OCI-LY3 (cell line): ENCODE measurements at regions not wholly inside any gene's neighbourhood (a gene's known extent, or its start where the extent isn't known, plus 50 kb on each side); places are given as distances from the start of the nearest gene placed in this dataset.

Source experiments
- H2AFZ ChIP-seq: fragments of 200-600, 300-600 bp; shearing (Covaris generic); 2 replicates; pipeline ENCODE4 v1.6.0; 2014; ENCODE audit warnings: antibody characterized with exemption, low read depth, low read length
- H3K27ac ChIP-seq: fragments of 200-600, 300-600 bp; sonication (generic); 2 replicates; pipeline ENCODE4 v1.5.1; 2014; ENCODE audit warnings: mild to moderate bottlenecking, low read length, moderate library complexity, mixed read lengths
- H3K27me3 ChIP-seq: fragments of 200-600, 300-600 bp; sonication (generic); 2 replicates; pipeline ENCODE4 v1.6.1; 2014; ENCODE audit warnings: low read depth, low read length, mixed read lengths
- H3K36me3 ChIP-seq: fragments of 200-600, 300-600 bp; sonication (generic); replicated peaks from 2 replicates; pipeline ENCODE3; 2014; ENCODE audit warnings: low read depth, low read length, mixed read lengths
- H3K4me1 ChIP-seq: fragments of 300-600, 200-600 bp; sonication (generic); 2 replicates; pipeline ENCODE4 v1.6.1; 2014; ENCODE audit warnings: low read length, mixed read lengths
- H3K4me2 ChIP-seq: fragments of 200-600, 300-600 bp; sonication (generic); 2 replicates; pipeline ENCODE4 v1.6.1; 2014; ENCODE audit warnings: low read length, mixed read lengths
- H3K4me3 ChIP-seq: fragments of 300-600, 200-600 bp; sonication (generic); 2 replicates; pipeline ENCODE4 v1.5.1; 2014; ENCODE audit warnings: antibody characterized with exemption, mild to moderate bottlenecking, low read length, moderate library complexity
- H3K79me2 ChIP-seq: fragments of 300-600, 200-600 bp; shearing (Covaris generic); 2 replicates; pipeline ENCODE4 v1.6.1; 2014; ENCODE audit warnings: mild to moderate bottlenecking, low read length, mixed read lengths
- H3K9ac ChIP-seq: fragments of 300-600, 200-600 bp; shearing (Covaris generic); 2 replicates; pipeline ENCODE4 v1.6.0; 2014; ENCODE audit warnings: mild to moderate bottlenecking, low read length, moderate library complexity
- H3K9me3 ChIP-seq: fragments of 200-600, 300-600 bp; shearing (Covaris generic); 2 replicates; pipeline ENCODE4 v1.6.1; 2014; ENCODE audit warnings: low read length, mixed read lengths; ENCODE audit not compliant: insufficient read depth
- H4K20me1 ChIP-seq: fragments of 200-600, 300-600 bp; sonication (generic); 2 replicates; pipeline ENCODE4 v1.6.1; 2016; ENCODE audit warnings: low read length, mixed read lengths; ENCODE audit not compliant: insufficient read depth
- CTCF ChIP-seq: fragments of 200-600, 300-600 bp; sonication (generic); IDR thresholded peaks from 2 replicates; pipeline ENCODE4 v1.5.1; 2014; ENCODE audit warnings: antibody characterized with exemption, low read length, low read depth
- EZH2phosphoT487 ChIP-seq: fragments of 200-600 bp; shearing (Covaris generic); IDR thresholded peaks from 2 replicates; pipeline ENCODE4 v1.6.1; 2018; ENCODE audit warnings: antibody characterized with exemption, mixed run types, low read depth

GRCh38 chr4:117481742-117482141, 396.4 kb upstream of the TRAM1L1 start:
- 0 out of 2 replicates have a peak overlapping the region, but pooled peaks have one; percentile 6 for H3K4me2 ChIP-seq
- H4K20me1 ChIP-seq = no peaks in the 10 kb centered on the region
- no peaks in the 10 kb centered on the region for H3K36me3 ChIP-seq
- H3K79me2 ChIP-seq = no peaks in the 10 kb centered on the region
- no peaks in the 10 kb centered on the region for H3K27me3 ChIP-seq
- H3K4me3 ChIP-seq = no peak overlapping the region
- no peaks in the 10 kb centered on the region for H3K9me3 ChIP-seq
- TF ChIP-seq EZH2phosphoT487 (no peak), CTCF (no peak)
- H3K4me1 ChIP-seq = peaks cover 34% of the 10 kb centered on the region
- H2AFZ ChIP-seq = no peak overlapping the region
- peak overlapping the region; percentile 37; the same call in 1 of the 2 replicates for H3K27ac ChIP-seq
- no peak overlapping the region for H3K9ac ChIP-seq

DNA sequence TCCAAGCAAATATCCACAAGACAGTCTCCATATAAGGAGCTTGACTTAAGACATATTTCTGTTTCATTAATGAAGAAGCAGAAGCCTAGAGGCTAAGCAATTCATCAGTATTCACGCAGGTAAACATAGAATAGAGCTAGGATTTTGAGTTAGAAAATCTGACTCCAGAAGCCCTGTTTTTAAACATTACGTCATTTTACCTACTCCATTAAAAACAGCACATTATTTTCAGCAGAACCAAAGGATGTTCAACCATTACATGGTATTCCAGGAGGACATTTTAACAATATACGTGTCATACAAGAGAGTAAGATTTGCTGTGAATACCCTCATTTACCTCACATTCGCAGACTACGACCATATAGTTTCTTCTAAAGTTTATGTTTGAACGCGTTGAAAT, 403.3 kb upstream of the TRAM1L1 start:
- Histone ChIP-seq H3K36me3 (no peaks in the 10 kb centered on the region), H4K20me1 (no peaks in the 10 kb centered on the region), H3K9me3 (no peaks in the 10 kb centered on the region), H3K4me2 (no peak overlapping the region), H3K79me2 (no peaks in the 10 kb centered on the region), H3K4me3 (no peak overlapping the region), H3K27ac (no peak overlapping the region), H3K27me3 (no peaks in the 10 kb centered on the region), H3K9ac (no peak overlapping the region), H2AFZ (no peak overlapping the region), H3K4me1 (no peaks in the 10 kb centered on the region)
- no peak for TF ChIP-seq EZH2phosphoT487
- no peak for TF ChIP-seq CTCF

GRCh38 chr4:117489107-117489506, 403.7 kb upstream of the TRAM1L1 start:
- Histone ChIP-seq H3K9me3 (no peaks in the 10 kb centered on the region), H3K4me1 (no peaks in the 10 kb centered on the region), H3K4me3 (no peak overlapping the region), H3K4me2 (no peak overlapping the region), H3K27me3 (no peaks in the 10 kb centered on the region), H3K79me2 (no peaks in the 10 kb centered on the region), H4K20me1 (no peaks in the 10 kb centered on the region), H3K27ac (no peak overlapping the region), H2AFZ (no peak overlapping the region), H3K36me3 (no peaks in the 10 kb centered on the region), H3K9ac (no peak overlapping the region)
- TF ChIP-seq CTCF = no peak
- TF ChIP-seq EZH2phosphoT487 = no peak

GRCh38 chr4:117491516-117491915, 406.1 kb upstream of the TRAM1L1 start:
- Histone ChIP-seq H2AFZ (no peak overlapping the region), H3K9ac (no peak overlapping the region), H3K27ac (no peak overlapping the region), H3K4me1 (peaks cover 7% of the 10 kb centered on the region), H3K27me3 (no peaks in the 10 kb centered on the region), H3K79me2 (no peaks in the 10 kb centered on the region), H3K4me3 (no peak overlapping the region), H3K9me3 (no peaks in the 10 kb centered on the region), H3K36me3 (no peaks in the 10 kb centered on the region), H3K4me2 (no peak overlapping the region), H4K20me1 (no peaks in the 10 kb centered on the region)
- TF ChIP-seq CTCF (no peak), EZH2phosphoT487 (no peak)
